ENCODE measurements at regions not wholly inside any gene's neighbourhood (a gene's known extent, or its start where the extent isn't known, plus 50 kb on each side); places are given as distances from the start of the nearest gene placed in this dataset.

- H3K79me2 ChIP-seq (ENCODE audit: insufficient read depth, low read length) = no peaks in the 10 kb centered on the region
- no peak overlapping the region for H2AFZ ChIP-seq (ENCODE audit: low read length)
- H3K4me1 ChIP-seq (ENCODE audit: insufficient read depth, low read length, severe bottlenecking) = no peaks in the 10 kb centered on the region
- H3K36me3 ChIP-seq (ENCODE audit: insufficient read depth, low read length) = no peaks in the 10 kb centered on the region
- H3K27ac ChIP-seq (ENCODE audit: low read depth, low read length, poor library complexity, severe bottlenecking) = no peak overlapping the region
- H3K9me2 ChIP-seq (ENCODE audit: low read depth, low read length) = no peaks in the 10 kb centered on the region
- no peak for TF ChIP-seq EZH2 (IDR thresholded peaks at IDR 0.05; ENCODE audit: borderline replicate concordance, low read length)
- TF ChIP-seq CTCF (IDR thresholded peaks at IDR 0.05; ENCODE audit: low read length) = no peak
- H3K4me3 ChIP-seq (ENCODE audit: low read depth, low read length, poor library complexity, severe bottlenecking) = no peak overlapping the region
- no peaks in the 10 kb centered on the region for H3K9me3 ChIP-seq (ENCODE audit: low read length)
- H3K27me3 ChIP-seq (ENCODE audit: insufficient read depth, low read length) = no peaks in the 10 kb centered on the region
- no peak overlapping the region for H3K4me2 ChIP-seq (ENCODE audit: low read length)
- H3K9ac ChIP-seq (ENCODE audit: low read length) = no peak overlapping the region
- H3F3A ChIP-seq (ENCODE audit: insufficient read depth, low read length) = no peaks in the 10 kb centered on the region
- H4K20me1 ChIP-seq (ENCODE audit: insufficient read depth, low read length) = no peaks in the 10 kb centered on the region
Measured at GRCh38 chr17:51389875-51390274, 129.5 kb downstream of the UTP18 start.

GRCh38 chr17:51391982-51392654, 131.8 kb downstream of the UTP18 start:
- no peak overlapping the region for H2AFZ ChIP-seq (ENCODE audit: low read length)
- no peaks in the 10 kb centered on the region for H3K9me3 ChIP-seq (ENCODE audit: low read length)
- TF ChIP-seq EZH2 (IDR thresholded peaks at IDR 0.05; ENCODE audit: borderline replicate concordance, low read length) (no peak), CTCF (IDR thresholded peaks at IDR 0.05; ENCODE audit: low read length) (no peak)
- H3K36me3 ChIP-seq (ENCODE audit: insufficient read depth, low read length) = no peaks in the 10 kb centered on the region
- no peaks in the 10 kb centered on the region for H3K4me1 ChIP-seq (ENCODE audit: insufficient read depth, low read length, severe bottlenecking)
- H3K27me3 ChIP-seq (ENCODE audit: insufficient read depth, low read length) = no peaks in the 10 kb centered on the region
- no peak overlapping the region for H3K4me2 ChIP-seq (ENCODE audit: low read length)
- no peaks in the 10 kb centered on the region for H3K79me2 ChIP-seq (ENCODE audit: insufficient read depth, low read length)
- no peak overlapping the region for H3K4me3 ChIP-seq (ENCODE audit: low read depth, low read length, poor library complexity, severe bottlenecking)
- H3K9me2 ChIP-seq (ENCODE audit: low read depth, low read length) = no peaks in the 10 kb centered on the region
- no peak overlapping the region for H3K9ac ChIP-seq (ENCODE audit: low read length)
- H4K20me1 ChIP-seq (ENCODE audit: insufficient read depth, low read length) = no peaks in the 10 kb centered on the region
- H3K27ac ChIP-seq (ENCODE audit: low read depth, low read length, poor library complexity, severe bottlenecking) = no peak overlapping the region
- H3F3A ChIP-seq (ENCODE audit: insufficient read depth, low read length) = no peaks in the 10 kb centered on the region

GRCh38 chr17:51395621-51396020, 135.3 kb downstream of the UTP18 start:
- Histone ChIP-seq H3K36me3 (ENCODE audit: insufficient read depth, low read length) (no peaks in the 10 kb centered on the region), H3K9me2 (ENCODE audit: low read depth, low read length) (no peaks in the 10 kb centered on the region), H4K20me1 (ENCODE audit: insufficient read depth, low read length) (no peaks in the 10 kb centered on the region), H3K4me2 (ENCODE audit: low read length) (no peak overlapping the region), H3K27ac (ENCODE audit: low read depth, low read length, poor library complexity, severe bottlenecking) (no peak overlapping the region), H2AFZ (ENCODE audit: low read length) (no peak overlapping the region), H3K79me2 (ENCODE audit: insufficient read depth, low read length) (no peaks in the 10 kb centered on the region), H3K4me3 (ENCODE audit: low read depth, low read length, poor library complexity, severe bottlenecking) (no peak overlapping the region), H3K9ac (ENCODE audit: low read length) (no peak overlapping the region), H3K27me3 (ENCODE audit: insufficient read depth, low read length) (no peaks in the 10 kb centered on the region), H3F3A (ENCODE audit: insufficient read depth, low read length) (no peaks in the 10 kb centered on the region), H3K4me1 (ENCODE audit: insufficient read depth, low read length, severe bottlenecking) (no peaks in the 10 kb centered on the region), H3K9me3 (ENCODE audit: low read length) (no peaks in the 10 kb centered on the region)
- TF ChIP-seq EZH2 (IDR thresholded peaks at IDR 0.05; ENCODE audit: borderline replicate concordance, low read length) = no peak
- TF ChIP-seq CTCF (IDR thresholded peaks at IDR 0.05; ENCODE audit: low read length) = no peak
